ENCODE measurements at regions not wholly inside any gene's neighbourhood (a gene's known extent, or its start where the extent isn't known, plus 50 kb on each side); places are given as distances from the start of the nearest gene placed in this dataset.

GRCh38 chr7:25371972-25372371 lies 143.7 kb upstream of the NPVF start:
- ChIA-PET CTCF (interaction anchor here (1.5 kb wide), 1 partner anchor 9 kb away, joined by 4 read pairs; no protein-coding TSS in a partner anchor), POLR2A (no interaction called here)
- no peak for TF ChIP-seq CTCF (IDR thresholded peaks at IDR 0.05; ENCODE audit: control extremely low read depth, extremely low read depth, low read depth, missing control alignments)
- no peak for DNase-seq (ENCODE audit: extremely low spot score)

- POLR2A ChIA-PET, result no interaction called here
- no peak for DNase-seq (ENCODE audit: extremely low spot score)
- CTCF ChIA-PET, result no interaction called here
Measured at GRCh38 chr7:25375805-25376600, 147.7 kb upstream of the NPVF start.

GRCh38 chr7:25379351-25380300 lies 151.3 kb upstream of the NPVF start:
- CTCF ChIA-PET, result interaction anchor here (1.4 kb wide), 1 partner anchor 186 kb away, joined by 3 read pairs; no protein-coding TSS in a partner anchor
- POLR2A ChIA-PET, result no interaction called here
- no peak for DNase-seq (ENCODE audit: extremely low spot score)
- no peak for TF ChIP-seq CTCF (IDR thresholded peaks at IDR 0.05; ENCODE audit: control extremely low read depth, extremely low read depth, low read depth, missing control alignments)

More at GRCh38 chr7:25375805-25376600, 147.7 kb upstream of the NPVF start:
- no peak for TF ChIP-seq CTCF (IDR thresholded peaks at IDR 0.05; ENCODE audit: control extremely low read depth, extremely low read depth, low read depth, missing control alignments)

GRCh38 chr7:25381818-25382589 lies 153.7 kb upstream of the NPVF start:
- DNase-seq (ENCODE audit: extremely low spot score), result no peak
- TF ChIP-seq CTCF (IDR thresholded peaks at IDR 0.05; ENCODE audit: control extremely low read depth, extremely low read depth, low read depth, missing control alignments), result no peak
- ChIA-PET POLR2A (no interaction called here), CTCF (interaction anchor here (1.3 to 1.4 kb wide), 3 partner anchors 9 to 185 kb away, joined by 4 to 7 read pairs (median 5); no protein-coding TSS in a partner anchor)

- POLR2A ChIA-PET, result no interaction called here
- DNase-seq (ENCODE audit: extremely low spot score), result no peak
- CTCF ChIA-PET, result interaction anchor here (1.3 to 1.4 kb wide), 3 partner anchors 9 to 184 kb away, joined by 4 to 7 read pairs (median 5); no protein-coding TSS in a partner anchor
- TF ChIP-seq CTCF (IDR thresholded peaks at IDR 0.05; ENCODE audit: control extremely low read depth, extremely low read depth, low read depth, missing control alignments), result no peak
Measured at GRCh38 chr7:25382869-25383268, 154.6 kb upstream of the NPVF start.

GRCh38 chr7:25383402-25383801 lies 155.1 kb upstream of the NPVF start:
- no peak for DNase-seq (ENCODE audit: extremely low spot score)
- TF ChIP-seq CTCF (IDR thresholded peaks at IDR 0.05; ENCODE audit: control extremely low read depth, extremely low read depth, low read depth, missing control alignments), result no peak
- ChIA-PET CTCF (interaction anchor here (1.4 to 1.6 kb wide), 2 partner anchors 10 to 183 kb away, joined by 4 to 5 read pairs; no protein-coding TSS in a partner anchor), POLR2A (no interaction called here)

All from GM10248 (cell line).